LoVo (cell line): ENCODE measurements at regions not wholly inside any gene's neighbourhood (a gene's known extent, or its start where the extent isn't known, plus 50 kb on each side); places are given as distances from the start of the nearest gene placed in this dataset.
A peak's percentile ranks its signal among the peaks of the same experiment; 100 is the strongest.

Experiments
- DNase-seq: peaks from one replicate; pipeline ENCODE4 v3.0.0-alpha.2; 2016; ENCODE audit warnings: low spot score

GRCh38 chr1:212558693-212559480, 49.7 kb upstream of the ATF3 start:
- DNase-seq, result peak; percentile 94
